Activated CD8-positive, alpha-beta memory T cell treated with anti-CD3 and anti-CD28 coated beads, Interleukin-2, amount 10 ng/mL, durations not matched to agents 7 days and 5 days (primary cell): ENCODE measurements at regions not wholly inside any gene's neighbourhood (a gene's known extent, or its start where the extent isn't known, plus 50 kb on each side); places are given as distances from the start of the nearest gene placed in this dataset.
A peak's percentile ranks its signal among the peaks of the same experiment; 100 is the strongest.

Experiments
- ATAC-seq: fragments of 150-1000 bp; cut with Tn5 transposase; one replicate; pipeline ENCODE4 v1.10.0; 2021; ENCODE audit warnings: moderate library complexity
- CTCF ChIA-PET: fragments of 350-600 bp; sonication (Branson Sonifier 250); formaldehyde crosslinking; loops from one replicate; lab custom pipeline; 2021; ENCODE audit warnings: antibody characterized with exemption; lab: Charles Lee
- DNase-seq: peaks from one replicate; pipeline ENCODE4 v3.0.0-alpha.2; 2020
- H3K27ac Mint-ChIP-seq: one replicate; pipeline ENCODE4 v1.8.0; 2021; ENCODE audit warnings: mild to moderate bottlenecking, mixed read lengths
- H3K27me3 Mint-ChIP-seq: one replicate; pipeline ENCODE4 v1.8.0; 2021; ENCODE audit warnings: mixed read lengths
- H3K36me3 Mint-ChIP-seq: one replicate; pipeline ENCODE4 v1.8.0; 2021; ENCODE audit warnings: mild to moderate bottlenecking, mixed read lengths
- H3K4me1 Mint-ChIP-seq: one replicate; pipeline ENCODE4 v1.8.0; 2021; ENCODE audit warnings: mixed read lengths
- H3K4me3 Mint-ChIP-seq: one replicate; pipeline ENCODE4 v1.8.0; 2021; ENCODE audit warnings: mild to moderate bottlenecking, moderate library complexity, mixed read lengths
- H3K9me3 Mint-ChIP-seq: one replicate; pipeline ENCODE4 v1.8.0; 2022; ENCODE audit warnings: low read depth, mixed read lengths

GRCh38 chr15:62874959-62875625 is 167.5 kb upstream of the TPM1 start:
- Mint-ChIP-seq H3K9me3 (no peaks in the 10 kb centered on the region), H3K4me1 (peaks cover 3% of the 10 kb centered on the region), H3K27ac (no peak overlapping the region), H3K27me3 (peaks cover 12% of the 10 kb centered on the region), H3K4me3 (no peak overlapping the region), H3K36me3 (no peaks in the 10 kb centered on the region)
- CTCF ChIA-PET = no interaction called here
- no peak for ATAC-seq
- DNase-seq = no peak

GRCh38 chr15:62875626-62876021 is 166.9 kb upstream of the TPM1 start:
- no peak overlapping the region for H3K4me3 Mint-ChIP-seq
- DNase-seq = no peak
- H3K9me3 Mint-ChIP-seq = no peaks in the 10 kb centered on the region
- H3K36me3 Mint-ChIP-seq = no peaks in the 10 kb centered on the region
- CTCF ChIA-PET = no interaction called here
- peaks cover 7% of the 10 kb centered on the region for H3K4me1 Mint-ChIP-seq
- H3K27ac Mint-ChIP-seq = no peak overlapping the region
- no peak for ATAC-seq
- peaks cover 16% of the 10 kb centered on the region for H3K27me3 Mint-ChIP-seq

- Mint-ChIP-seq H3K27ac (no peak overlapping the region), H3K9me3 (no peaks in the 10 kb centered on the region), H3K4me1 (peaks cover 7% of the 10 kb centered on the region), H3K4me3 (no peak overlapping the region), H3K36me3 (no peaks in the 10 kb centered on the region), H3K27me3 (peaks cover 24% of the 10 kb centered on the region)
- ATAC-seq (no peak), DNase-seq (no peak)
- CTCF ChIA-PET = no interaction called here
These were observed 165.2 kb upstream of the TPM1 start for GRCh38 chr15:62877276-62877857.

- Mint-ChIP-seq H3K9me3 (no peaks in the 10 kb centered on the region), H3K27me3 (peaks cover 29% of the 10 kb centered on the region), H3K27ac (no peak overlapping the region), H3K36me3 (no peaks in the 10 kb centered on the region), H3K4me1 (peaks cover 7% of the 10 kb centered on the region), H3K4me3 (no peak overlapping the region)
- ATAC-seq (no peak), DNase-seq (no peak)
- CTCF ChIA-PET = no interaction called here
These were observed 164.5 kb upstream of the TPM1 start for GRCh38 chr15:62878070-62878469.

DNA sequence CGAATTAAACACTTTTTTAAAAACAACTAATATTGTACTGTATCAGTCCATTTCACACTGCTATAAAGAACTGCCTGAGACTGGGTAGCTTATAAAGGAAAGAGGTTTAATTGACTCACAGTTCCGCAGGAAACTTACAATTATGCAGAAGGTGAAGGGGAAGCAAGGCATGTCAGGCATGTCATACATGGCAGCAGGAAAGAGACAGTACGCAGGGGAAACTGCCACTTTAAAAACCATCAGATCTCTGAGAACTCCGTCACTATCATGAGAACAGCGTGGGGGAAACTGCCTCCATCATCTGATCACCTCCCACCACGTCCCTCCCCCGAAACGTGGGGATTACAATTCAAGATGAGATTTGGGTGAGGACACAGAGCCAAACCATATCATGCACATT is 162.8 kb upstream of the TPM1 start:
- peaks cover 7% of the 10 kb centered on the region for H3K4me1 Mint-ChIP-seq
- no peaks in the 10 kb centered on the region for H3K9me3 Mint-ChIP-seq
- no peak overlapping the region for H3K4me3 Mint-ChIP-seq
- no peak for ATAC-seq
- no peak overlapping the region for H3K27ac Mint-ChIP-seq
- CTCF ChIA-PET = no interaction called here
- DNase-seq = no peak
- H3K36me3 Mint-ChIP-seq = no peaks in the 10 kb centered on the region
- peaks cover 29% of the 10 kb centered on the region for H3K27me3 Mint-ChIP-seq

DNA sequence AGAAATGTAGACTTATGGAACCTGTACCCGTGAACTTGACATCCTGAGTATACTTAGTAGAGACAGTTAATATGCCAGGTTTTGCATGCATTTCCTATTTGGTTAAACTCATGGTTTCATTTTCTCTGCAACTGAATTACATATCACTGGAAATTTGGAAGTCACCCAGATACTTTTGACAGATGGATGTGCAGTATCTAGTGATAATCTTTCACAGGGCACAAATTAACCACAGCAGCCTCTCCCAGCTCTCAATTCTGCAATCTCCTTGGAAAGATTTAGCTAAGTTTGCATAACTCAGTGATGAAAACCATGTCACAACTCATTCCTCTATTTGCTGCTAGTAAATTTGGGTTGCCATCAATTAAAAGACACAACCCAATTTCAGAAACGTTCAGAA is 162.3 kb upstream of the TPM1 start:
- Mint-ChIP-seq H3K27ac (no peak overlapping the region), H3K4me1 (peaks cover 7% of the 10 kb centered on the region), H3K9me3 (no peaks in the 10 kb centered on the region), H3K27me3 (peaks cover 29% of the 10 kb centered on the region), H3K4me3 (no peak overlapping the region), H3K36me3 (no peaks in the 10 kb centered on the region)
- CTCF ChIA-PET = no interaction called here
- DNase-seq (no peak), ATAC-seq (no peak)

GRCh38 chr15:62881056-62881455 is 161.5 kb upstream of the TPM1 start:
- H3K4me1 Mint-ChIP-seq = peaks cover 7% of the 10 kb centered on the region
- no peak for ATAC-seq

DNA sequence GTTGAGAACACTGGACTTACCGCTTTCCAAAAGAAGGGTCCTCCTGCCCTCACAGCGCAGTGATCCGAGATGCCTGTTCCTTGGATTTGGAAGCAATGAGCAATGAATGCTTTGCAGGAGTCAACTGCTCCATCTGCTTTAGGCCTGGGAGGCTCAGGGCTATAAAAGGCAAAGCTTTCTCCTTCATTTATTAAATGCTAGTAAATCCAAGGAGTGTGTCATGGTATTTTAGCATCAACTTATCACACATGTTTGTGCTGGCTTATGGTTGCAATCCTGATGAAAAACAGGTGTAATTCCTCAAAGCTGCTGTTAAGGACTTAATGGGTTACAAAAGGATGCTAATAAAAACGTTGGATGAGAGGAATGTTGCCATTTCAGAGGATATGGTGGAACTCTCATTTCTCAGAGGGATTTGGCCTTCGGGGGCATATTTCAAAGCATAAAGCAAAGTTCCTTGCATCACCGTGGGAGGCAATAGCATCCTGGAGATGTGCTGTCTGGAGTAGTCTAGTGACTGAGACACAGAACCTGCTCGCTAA is 158.5 kb upstream of the TPM1 start:
- Mint-ChIP-seq H3K4me1 (peaks cover 7% of the 10 kb centered on the region), H3K27me3 (peaks cover 51% of the 10 kb centered on the region), H3K9me3 (no peaks in the 10 kb centered on the region), H3K36me3 (no peaks in the 10 kb centered on the region), H3K27ac (no peak overlapping the region), H3K4me3 (no peak overlapping the region)
- CTCF ChIA-PET = no interaction called here
- ATAC-seq (no peak), DNase-seq (no peak)

More at GRCh38 chr15:62881056-62881455, 161.5 kb upstream of the TPM1 start:
- no peak overlapping the region for H3K4me3 Mint-ChIP-seq
- no peaks in the 10 kb centered on the region for H3K9me3 Mint-ChIP-seq
- CTCF ChIA-PET = no interaction called here
- no peak overlapping the region for H3K27ac Mint-ChIP-seq
- peaks cover 35% of the 10 kb centered on the region for H3K27me3 Mint-ChIP-seq
- DNase-seq = no peak
- H3K36me3 Mint-ChIP-seq = no peaks in the 10 kb centered on the region

- H3K27ac Mint-ChIP-seq = no peak overlapping the region
- peaks cover 44% of the 10 kb centered on the region for H3K27me3 Mint-ChIP-seq
- CTCF ChIA-PET = no interaction called here
- no peaks in the 10 kb centered on the region for H3K9me3 Mint-ChIP-seq
- DNase-seq (peak; percentile 11), ATAC-seq (no peak)
- H3K4me3 Mint-ChIP-seq = no peak overlapping the region
- H3K36me3 Mint-ChIP-seq = no peaks in the 10 kb centered on the region
- no peaks in the 10 kb centered on the region for H3K4me1 Mint-ChIP-seq
These were observed 156.0 kb upstream of the TPM1 start for GRCh38 chr15:62886431-62887071.

DNA sequence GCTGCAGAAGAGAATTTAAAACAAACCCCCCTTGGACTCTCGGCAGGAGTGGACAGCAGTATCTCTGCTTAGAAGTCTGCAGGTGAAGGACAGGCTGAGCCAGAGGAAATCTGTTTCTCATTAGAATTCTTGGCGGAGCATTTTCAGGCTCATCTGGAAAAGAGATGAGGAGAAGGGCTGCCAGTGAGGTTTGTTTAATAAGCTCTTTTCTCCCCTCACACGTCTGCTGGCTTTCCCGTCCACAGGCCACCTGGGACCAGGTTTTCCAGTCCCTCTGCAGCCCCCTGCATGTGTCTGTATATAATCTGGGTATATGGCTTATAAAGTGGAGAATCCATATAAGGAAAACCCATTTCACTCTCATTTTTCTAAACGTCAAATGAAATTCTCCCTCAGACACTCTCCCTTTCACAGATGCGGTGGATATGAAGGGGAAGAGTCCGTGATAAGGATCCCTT is 155.4 kb upstream of the TPM1 start:
- Mint-ChIP-seq H3K9me3 (no peaks in the 10 kb centered on the region), H3K27me3 (peaks cover 43% of the 10 kb centered on the region), H3K4me1 (no peaks in the 10 kb centered on the region), H3K36me3 (no peaks in the 10 kb centered on the region), H3K27ac (no peak overlapping the region), H3K4me3 (no peak overlapping the region)
- CTCF ChIA-PET = no interaction called here
- ATAC-seq = no peak
- DNase-seq = peak; percentile 15

GRCh38 chr15:62888623-62889022 is 153.9 kb upstream of the TPM1 start:
- H3K9me3 Mint-ChIP-seq = no peaks in the 10 kb centered on the region

DNA sequence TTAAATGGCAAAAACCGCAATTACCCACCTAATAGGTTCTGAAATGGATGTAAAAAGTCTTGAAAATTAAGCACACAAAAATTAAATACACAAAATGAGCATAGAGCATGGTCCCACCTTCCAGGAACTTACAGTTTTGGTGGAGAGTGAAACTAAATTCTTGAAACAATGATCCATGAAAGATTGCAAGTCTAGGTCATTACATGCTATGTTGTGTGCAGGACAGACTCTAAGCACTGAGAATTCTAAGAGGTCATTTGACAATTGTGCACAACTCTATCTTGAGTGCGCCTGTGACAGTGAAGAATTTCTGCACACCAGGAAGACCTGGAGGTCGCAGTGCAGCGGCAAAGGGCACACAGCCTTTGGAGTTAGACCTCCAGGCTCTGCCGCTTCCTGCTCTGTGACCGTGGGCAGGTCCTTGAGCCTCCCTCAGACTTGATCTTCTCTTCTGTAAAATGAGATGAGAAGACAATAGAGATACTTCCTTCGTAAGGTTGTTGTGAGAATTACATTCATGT is 153.3 kb upstream of the TPM1 start:
- ATAC-seq = no peak
- Mint-ChIP-seq H3K36me3 (no peaks in the 10 kb centered on the region), H3K4me3 (no peak overlapping the region), H3K27ac (no peak overlapping the region), H3K9me3 (no peaks in the 10 kb centered on the region), H3K27me3 (peaks cover 40% of the 10 kb centered on the region), H3K4me1 (no peaks in the 10 kb centered on the region)
- DNase-seq = peak; percentile 21
- CTCF ChIA-PET = no interaction called here

More at GRCh38 chr15:62888623-62889022, 153.9 kb upstream of the TPM1 start:
- ATAC-seq (no peak), DNase-seq (peak; percentile 14)
- Mint-ChIP-seq H3K4me1 (no peaks in the 10 kb centered on the region), H3K27ac (no peak overlapping the region), H3K27me3 (peaks cover 38% of the 10 kb centered on the region), H3K4me3 (no peak overlapping the region), H3K36me3 (no peaks in the 10 kb centered on the region)
- CTCF ChIA-PET = no interaction called here

GRCh38 chr15:62889734-62890505 is 152.6 kb upstream of the TPM1 start:
- H3K27ac Mint-ChIP-seq = no peak overlapping the region
- no peak for DNase-seq
- H3K27me3 Mint-ChIP-seq = peaks cover 40% of the 10 kb centered on the region
- ATAC-seq = no peak
- CTCF ChIA-PET = interaction anchor here (0.7 kb wide), 1 partner anchor 43 kb away, joined by 3 read pairs; no protein-coding TSS in a partner anchor
- no peaks in the 10 kb centered on the region for H3K9me3 Mint-ChIP-seq
- H3K4me1 Mint-ChIP-seq = no peaks in the 10 kb centered on the region
- H3K4me3 Mint-ChIP-seq = no peak overlapping the region
- no peaks in the 10 kb centered on the region for H3K36me3 Mint-ChIP-seq
